Epithelial cell of esophagus (primary cell): ENCODE measurements at regions not wholly inside any gene's neighbourhood (a gene's known extent, or its start where the extent isn't known, plus 50 kb on each side); places are given as distances from the start of the nearest gene placed in this dataset.
A peak's percentile ranks its signal among the peaks of the same experiment; 100 is the strongest.
"Not testable (repeated sequence)": the region's sequence is repeated elsewhere in the genome, so short reads cannot be mapped to it uniquely, and the experiment has no call there.

Experiments
- DNase-seq: peaks from one replicate; pipeline ENCODE4 v3.0.0; 2010; ENCODE audit warnings: low read depth
- H3K4me3 ChIP-seq: 2 replicates; pipeline ENCODE4 v1.5.1; 2011; ENCODE audit warnings: mild to moderate bottlenecking, low read length, control low read depth
- CTCF ChIP-seq: IDR thresholded peaks from 2 replicates; pipeline ENCODE4 v1.5.1; 2011; ENCODE audit warnings: low read depth, mild to moderate bottlenecking, low read length, control low read depth, inconsistent platforms; ENCODE audit not compliant: insufficient read depth; ENCODE audit errors: missing control alignments

- H3K4me3 ChIP-seq, result no peak overlapping the region
- DNase-seq, result no peak
- no peak for TF ChIP-seq CTCF
These were observed 665.4 kb upstream of the PABPC4L start for GRCh38 chr4:134867027-134867426.

DNA sequence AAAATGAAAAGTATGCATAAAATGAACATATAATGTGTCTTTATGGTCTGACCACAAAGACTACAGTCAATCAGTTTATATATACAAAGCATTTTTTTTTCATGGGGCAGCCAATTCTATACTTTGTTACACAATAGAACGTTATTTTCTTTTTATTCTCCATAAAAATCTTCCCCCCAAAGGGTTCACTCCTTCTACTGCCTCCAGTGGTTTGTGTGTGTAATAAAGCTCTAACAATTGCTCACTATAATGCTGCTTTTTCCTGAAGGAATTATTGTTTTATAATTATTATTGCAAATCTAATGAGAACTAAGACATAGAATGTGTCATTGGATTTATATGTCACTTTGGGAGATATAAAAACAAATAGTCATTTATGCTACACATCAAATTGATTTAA, 664.1 kb upstream of the PABPC4L start:
- DNase-seq, result no peak

GRCh38 chr4:134862116-134862515, 660.5 kb upstream of the PABPC4L start:
- DNase-seq, result no peak
- H3K4me3 ChIP-seq, result no peak overlapping the region
- TF ChIP-seq CTCF, result no peak

More for the DNA sequence above, 664.1 kb upstream of the PABPC4L start:
- H3K4me3 ChIP-seq, result no peak overlapping the region
- peak; percentile 13 for TF ChIP-seq CTCF

GRCh38 chr4:134848681-134849080, 647.1 kb upstream of the PABPC4L start:
- no peak for TF ChIP-seq CTCF
- no peak overlapping the region for H3K4me3 ChIP-seq
- no peak for DNase-seq

DNA sequence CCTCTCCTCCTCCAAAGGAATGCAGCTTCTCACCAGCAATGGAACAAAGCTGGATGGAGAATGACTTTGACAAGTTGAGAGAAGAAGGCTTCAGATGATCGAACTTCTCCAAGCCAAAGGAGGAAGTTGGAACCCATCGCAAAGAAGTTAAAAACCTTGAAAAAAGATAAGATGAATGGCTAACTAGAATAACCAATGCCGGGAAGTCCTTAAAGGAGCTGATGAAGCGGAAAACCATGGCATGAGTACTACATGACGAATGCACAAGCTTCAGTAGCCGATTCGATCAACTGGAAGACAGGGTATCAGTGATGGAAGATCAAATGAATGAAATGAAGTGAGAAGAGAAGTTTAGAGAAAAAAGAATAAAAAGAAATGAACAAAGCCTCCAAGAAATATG, 629.2 kb upstream of the PABPC4L start:
- not testable (repeated sequence) for H3K4me3 ChIP-seq, DNase-seq

DNA sequence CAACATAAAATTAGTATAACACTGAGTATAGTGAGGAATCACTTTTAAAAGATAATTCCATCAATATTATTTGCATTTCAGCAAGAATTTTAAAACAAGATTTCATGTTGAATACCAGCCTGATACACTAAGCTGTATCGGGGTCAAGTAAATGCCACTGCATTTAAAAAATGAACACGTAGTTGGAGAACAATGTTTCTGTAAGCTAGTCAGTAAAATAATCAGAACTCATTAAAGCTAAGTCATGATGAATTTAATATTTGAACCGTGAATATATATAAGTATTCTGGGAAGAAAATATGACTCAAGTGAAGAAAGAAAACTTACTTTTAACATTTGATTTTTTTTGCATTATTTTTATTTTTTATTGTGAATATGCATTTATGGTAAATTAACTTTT, 611.0 kb upstream of the PABPC4L start:
- no peak overlapping the region for H3K4me3 ChIP-seq
- no peak for TF ChIP-seq CTCF
- no peak for DNase-seq

GRCh38 chr4:134807231-134807745, 605.7 kb upstream of the PABPC4L start:
- no peak for DNase-seq

More at GRCh38 chr4:134807231-134807745, 605.7 kb upstream of the PABPC4L start:
- H3K4me3 ChIP-seq, result no peak overlapping the region
- TF ChIP-seq CTCF, result no peak
